ENCODE measurements at regions not wholly inside any gene's neighbourhood (a gene's known extent, or its start where the extent isn't known, plus 50 kb on each side); places are given as distances from the start of the nearest gene placed in this dataset.

DNA sequence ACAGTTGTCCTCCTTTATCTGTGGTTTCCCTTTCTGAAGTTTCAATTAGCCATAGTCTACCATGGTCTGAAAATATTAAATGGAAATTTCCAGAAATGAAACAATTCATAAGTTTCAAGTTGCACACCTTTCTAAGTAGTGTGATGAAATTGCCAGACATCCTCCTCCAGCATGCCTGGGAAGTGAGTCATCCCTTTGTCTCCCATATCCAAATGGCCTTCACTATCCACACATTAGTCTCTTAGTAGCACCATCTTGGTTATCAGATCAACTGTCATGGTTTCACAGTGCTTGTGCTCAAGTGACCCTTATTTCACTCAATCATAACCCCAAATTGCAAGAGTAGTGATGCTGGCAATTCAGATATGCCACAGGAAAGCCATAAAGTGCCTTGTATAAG is 83.4 kb upstream of the PPP1R9A start:
- TF ChIP-seq SIN3A (IDR thresholded peaks at IDR 0.05; ENCODE audit: borderline replicate concordance, insufficient read depth, low read depth, low read length) = no peak
- POLR2A ChIA-PET = no interaction called here
- CTCF ChIA-PET = no interaction called here
- no TSS peak for BruUV-seq (replicated peaks)
- H3K9me3 ChIP-seq (ENCODE audit: control insufficient read depth, insufficient read depth, low read depth, low read length) = no peaks in the 10 kb centered on the region
- ATAC-seq = no peak
- DNase-seq (ENCODE audit: low read depth, low spot score) = peak; percentile 17
- H3K4me1 ChIP-seq (ENCODE audit: control insufficient read depth, insufficient read depth, low read length) = no peaks in the 10 kb centered on the region
- in situ Hi-C loops (cut with HindIII; ENCODE audit: low pct_unique_long_range_greater_than_20kb, low sequenced_read_pairs) = no loop called here
- no peak overlapping the region for H3K27ac ChIP-seq (ENCODE audit: low read length)
- no peaks in the 10 kb centered on the region for H3K27me3 ChIP-seq (ENCODE audit: control insufficient read depth, insufficient read depth, low read length)
- no peak overlapping the region for H3K4me3 ChIP-seq (ENCODE audit: low read depth in 2 of 2, low read length in 2 of 2)
- intact Hi-C loops (cut with micrococcal nuclease; ENCODE audit: unreplicated experiment) = no loop called here
- H3K36me3 ChIP-seq (ENCODE audit: control insufficient read depth, insufficient read depth, low read length) = no peaks in the 10 kb centered on the region

DNA sequence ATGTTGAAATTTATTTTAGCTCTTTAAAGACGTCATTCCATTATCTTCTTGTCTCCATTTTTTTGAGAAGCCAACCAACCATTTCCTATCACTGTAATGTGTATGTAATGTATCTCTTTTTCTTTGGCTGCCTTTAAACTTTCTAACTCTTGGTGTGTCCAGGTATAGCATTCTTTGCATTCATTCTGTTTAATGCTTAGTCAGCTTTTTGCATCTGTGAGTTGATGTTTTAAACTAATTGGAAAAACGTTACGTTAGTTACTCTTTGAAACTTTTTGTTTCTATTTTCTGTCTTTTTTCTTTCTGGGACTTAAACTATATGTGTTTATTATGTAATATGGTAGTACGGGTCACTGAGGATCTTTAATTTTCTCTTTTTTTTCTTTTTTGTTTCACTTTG is 77.4 kb upstream of the PPP1R9A start:
- POLR2A ChIA-PET = no interaction called here
- CTCF ChIA-PET = no interaction called here
- H3K4me1 ChIP-seq (ENCODE audit: control insufficient read depth, insufficient read depth, low read length) = no peaks in the 10 kb centered on the region

DNA sequence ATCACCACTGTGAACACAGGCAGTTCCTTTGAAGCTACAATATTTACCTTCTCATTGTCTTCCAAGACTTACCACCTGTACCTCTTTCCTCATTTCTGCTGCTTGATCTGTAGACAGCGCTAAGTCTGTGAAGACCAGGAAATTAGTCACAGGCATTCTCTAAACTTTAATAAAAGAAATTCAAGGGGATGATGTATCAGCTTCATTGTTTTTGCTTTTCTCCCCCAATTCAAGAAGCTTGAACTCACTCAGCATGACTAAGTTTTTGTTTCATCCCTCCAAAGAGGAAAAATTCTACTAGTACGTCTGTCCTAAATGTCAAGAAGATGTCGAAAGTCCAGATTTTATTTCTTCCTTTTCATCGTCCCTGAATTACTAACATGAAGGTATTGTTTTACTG is 75.3 kb upstream of the PPP1R9A start:
- Histone ChIP-seq H3K27ac (ENCODE audit: low read length) (no peak overlapping the region), H3K27me3 (ENCODE audit: control insufficient read depth, insufficient read depth, low read length) (no peaks in the 10 kb centered on the region), H3K36me3 (ENCODE audit: control insufficient read depth, insufficient read depth, low read length) (no peaks in the 10 kb centered on the region), H3K4me3 (ENCODE audit: low read depth in 2 of 2, low read length in 2 of 2) (no peak overlapping the region), H3K4me1 (ENCODE audit: control insufficient read depth, insufficient read depth, low read length) (no peaks in the 10 kb centered on the region), H3K9me3 (ENCODE audit: control insufficient read depth, insufficient read depth, low read depth, low read length) (peaks cover 4% of the 10 kb centered on the region; the same call in 1 of the 2 replicates)
- no peak for ATAC-seq
- no peak for TF ChIP-seq TCF7L2 (IDR thresholded peaks at IDR 0.05; ENCODE audit: low read depth, low read length)
- no peak for TF ChIP-seq POLR2AphosphoS5 (IDR thresholded peaks at IDR 0.05; ENCODE audit: low read depth, low read length)
- TF ChIP-seq, protein P1, sequence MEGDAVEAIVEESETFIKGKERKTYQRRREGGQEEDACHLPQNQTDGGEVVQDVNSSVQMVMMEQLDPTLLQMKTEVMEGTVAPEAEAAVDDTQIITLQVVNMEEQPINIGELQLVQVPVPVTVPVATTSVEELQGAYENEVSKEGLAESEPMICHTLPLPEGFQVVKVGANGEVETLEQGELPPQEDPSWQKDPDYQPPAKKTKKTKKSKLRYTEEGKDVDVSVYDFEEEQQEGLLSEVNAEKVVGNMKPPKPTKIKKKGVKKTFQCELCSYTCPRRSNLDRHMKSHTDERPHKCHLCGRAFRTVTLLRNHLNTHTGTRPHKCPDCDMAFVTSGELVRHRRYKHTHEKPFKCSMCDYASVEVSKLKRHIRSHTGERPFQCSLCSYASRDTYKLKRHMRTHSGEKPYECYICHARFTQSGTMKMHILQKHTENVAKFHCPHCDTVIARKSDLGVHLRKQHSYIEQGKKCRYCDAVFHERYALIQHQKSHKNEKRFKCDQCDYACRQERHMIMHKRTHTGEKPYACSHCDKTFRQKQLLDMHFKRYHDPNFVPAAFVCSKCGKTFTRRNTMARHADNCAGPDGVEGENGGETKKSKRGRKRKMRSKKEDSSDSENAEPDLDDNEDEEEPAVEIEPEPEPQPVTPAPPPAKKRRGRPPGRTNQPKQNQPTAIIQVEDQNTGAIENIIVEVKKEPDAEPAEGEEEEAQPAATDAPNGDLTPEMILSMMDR (IDR thresholded peaks at IDR 0.05) = no peak
- TF ChIP-seq SIN3A (IDR thresholded peaks at IDR 0.05; ENCODE audit: borderline replicate concordance, insufficient read depth, low read depth, low read length) = no peak
- TF ChIP-seq, protein P2, sequence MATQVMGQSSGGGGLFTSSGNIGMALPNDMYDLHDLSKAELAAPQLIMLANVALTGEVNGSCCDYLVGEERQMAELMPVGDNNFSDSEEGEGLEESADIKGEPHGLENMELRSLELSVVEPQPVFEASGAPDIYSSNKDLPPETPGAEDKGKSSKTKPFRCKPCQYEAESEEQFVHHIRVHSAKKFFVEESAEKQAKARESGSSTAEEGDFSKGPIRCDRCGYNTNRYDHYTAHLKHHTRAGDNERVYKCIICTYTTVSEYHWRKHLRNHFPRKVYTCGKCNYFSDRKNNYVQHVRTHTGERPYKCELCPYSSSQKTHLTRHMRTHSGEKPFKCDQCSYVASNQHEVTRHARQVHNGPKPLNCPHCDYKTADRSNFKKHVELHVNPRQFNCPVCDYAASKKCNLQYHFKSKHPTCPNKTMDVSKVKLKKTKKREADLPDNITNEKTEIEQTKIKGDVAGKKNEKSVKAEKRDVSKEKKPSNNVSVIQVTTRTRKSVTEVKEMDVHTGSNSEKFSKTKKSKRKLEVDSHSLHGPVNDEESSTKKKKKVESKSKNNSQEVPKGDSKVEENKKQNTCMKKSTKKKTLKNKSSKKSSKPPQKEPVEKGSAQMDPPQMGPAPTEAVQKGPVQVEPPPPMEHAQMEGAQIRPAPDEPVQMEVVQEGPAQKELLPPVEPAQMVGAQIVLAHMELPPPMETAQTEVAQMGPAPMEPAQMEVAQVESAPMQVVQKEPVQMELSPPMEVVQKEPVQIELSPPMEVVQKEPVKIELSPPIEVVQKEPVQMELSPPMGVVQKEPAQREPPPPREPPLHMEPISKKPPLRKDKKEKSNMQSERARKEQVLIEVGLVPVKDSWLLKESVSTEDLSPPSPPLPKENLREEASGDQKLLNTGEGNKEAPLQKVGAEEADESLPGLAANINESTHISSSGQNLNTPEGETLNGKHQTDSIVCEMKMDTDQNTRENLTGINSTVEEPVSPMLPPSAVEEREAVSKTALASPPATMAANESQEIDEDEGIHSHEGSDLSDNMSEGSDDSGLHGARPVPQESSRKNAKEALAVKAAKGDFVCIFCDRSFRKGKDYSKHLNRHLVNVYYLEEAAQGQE (IDR thresholded peaks at IDR 0.05; ENCODE audit: insufficient read depth in 1 of 2, low read depth in 2 of 2, low read length in 1 of 2) = no peak
- intact Hi-C loops (cut with micrococcal nuclease; ENCODE audit: unreplicated experiment) (no loop called here), in situ Hi-C loops (cut with HindIII; ENCODE audit: low pct_unique_long_range_greater_than_20kb, low sequenced_read_pairs) (no loop called here)
- BruUV-seq (replicated peaks) = no TSS peak
- POLR2A ChIA-PET = no interaction called here
- CTCF ChIA-PET = no interaction called here
- no peak for DNase-seq (ENCODE audit: low read depth, low spot score)

More for the DNA sequence above, 77.4 kb upstream of the PPP1R9A start:
- H3K27me3 ChIP-seq (ENCODE audit: control insufficient read depth, insufficient read depth, low read length) = no peaks in the 10 kb centered on the region
- TF ChIP-seq TCF7L2 (IDR thresholded peaks at IDR 0.05; ENCODE audit: low read depth, low read length) = no peak
- TF ChIP-seq, protein P2 (IDR thresholded peaks at IDR 0.05; ENCODE audit: insufficient read depth in 1 of 2, low read depth in 2 of 2, low read length in 1 of 2) = no peak
- no peak for TF ChIP-seq POLR2AphosphoS5 (IDR thresholded peaks at IDR 0.05; ENCODE audit: low read depth, low read length)
- TF ChIP-seq, protein P1 (IDR thresholded peaks at IDR 0.05) = no peak
- TF ChIP-seq SIN3A (IDR thresholded peaks at IDR 0.05; ENCODE audit: borderline replicate concordance, insufficient read depth, low read depth, low read length) = no peak
- in situ Hi-C loops (cut with HindIII; ENCODE audit: low pct_unique_long_range_greater_than_20kb, low sequenced_read_pairs) = no loop called here
- DNase-seq (ENCODE audit: low read depth, low spot score) (no peak), ATAC-seq (no peak)
- H3K9me3 ChIP-seq (ENCODE audit: control insufficient read depth, insufficient read depth, low read depth, low read length) = no peaks in the 10 kb centered on the region
- intact Hi-C loops (cut with micrococcal nuclease; ENCODE audit: unreplicated experiment) = no loop called here
- no peak overlapping the region for H3K27ac ChIP-seq (ENCODE audit: low read length)
- BruUV-seq (replicated peaks) = no TSS peak
- H3K4me3 ChIP-seq (ENCODE audit: low read depth in 2 of 2, low read length in 2 of 2) = no peak overlapping the region
- no peaks in the 10 kb centered on the region for H3K36me3 ChIP-seq (ENCODE audit: control insufficient read depth, insufficient read depth, low read length)
